DND-41 (cell line): ENCODE measurements at regions not wholly inside any gene's neighbourhood (a gene's known extent, or its start where the extent isn't known, plus 50 kb on each side); places are given as distances from the start of the nearest gene placed in this dataset.

Source experiments
- ATAC-seq: fragments of 200-7000 bp; cut with Tn5 transposase; 3 replicates; pipeline ENCODE4 v1.9.1; 2021; ENCODE audit warnings: low read depth; ENCODE audit not compliant: insufficient read depth
- DNase-seq: peaks from one replicate; pipeline ENCODE4 v3.0.0-alpha.2; 2020
- H2AFZ ChIP-seq: 2 replicates; pipeline ENCODE4 v1.6.0; 2012; ENCODE audit warnings: low read depth, low read length
- H3K27ac ChIP-seq: 2 replicates; pipeline ENCODE4 v1.5.1; 2012; ENCODE audit warnings: low read length, inconsistent platforms
- H3K27me3 ChIP-seq: fragments of 200-600 bp; sonication (generic); 2 replicates; pipeline ENCODE4 v1.6.0; 2012; ENCODE audit warnings: low read length, mild to moderate bottlenecking, inconsistent platforms; ENCODE audit not compliant: insufficient read depth, poor library complexity
- H3K36me3 ChIP-seq: 2 replicates; pipeline ENCODE4 v1.5.1; 2012; ENCODE audit warnings: low read length, inconsistent platforms; ENCODE audit not compliant: insufficient read depth
- H3K4me1 ChIP-seq: 2 replicates; pipeline ENCODE4 v1.5.1; 2012; ENCODE audit warnings: mild to moderate bottlenecking, low read length; ENCODE audit not compliant: insufficient read depth
- H3K4me2 ChIP-seq: 2 replicates; pipeline ENCODE4 v1.6.0; 2012; ENCODE audit warnings: mild to moderate bottlenecking, moderate library complexity, low read length, inconsistent platforms; ENCODE audit not compliant: insufficient read depth
- H3K4me3 ChIP-seq, 2 experiments: fragments of 200-600 bp in 1 of 2; shearing (Covaris generic) in 1 of 2; 2 replicates each; pipeline ENCODE4 v1.5.1; 2012 to 2016; ENCODE audit warnings: inconsistent platforms in 2 of 2, low read length in 2 of 2, mild to moderate bottlenecking in 2 of 2, low read depth in 1 of 2, moderate library complexity in 1 of 2
- H3K79me2 ChIP-seq: 2 replicates; pipeline ENCODE4 v1.6.0; 2012; ENCODE audit warnings: low read length, inconsistent platforms; ENCODE audit not compliant: insufficient read depth
- H3K9ac ChIP-seq: 2 replicates; pipeline ENCODE4 v1.6.0; 2012; ENCODE audit warnings: low read depth, mild to moderate bottlenecking, inconsistent platforms, low read length, moderate library complexity
- H3K9me3 ChIP-seq: 2 replicates; pipeline ENCODE4 v1.5.1; 2012; ENCODE audit warnings: low read length, moderate library complexity, mild to moderate bottlenecking, inconsistent platforms; ENCODE audit not compliant: insufficient read depth, severe bottlenecking
- H4K20me1 ChIP-seq: 2 replicates; pipeline ENCODE4 v1.6.0; 2012; ENCODE audit warnings: low read length; ENCODE audit not compliant: insufficient read depth
- CTCF ChIP-seq: IDR thresholded peaks from 2 replicates; pipeline ENCODE4 v1.5.1; 2012; ENCODE audit warnings: borderline replicate concordance, low read length, moderate library complexity, mild to moderate bottlenecking; ENCODE audit not compliant: poor library complexity, severe bottlenecking; ENCODE audit errors: extremely low read depth
- EZH2 ChIP-seq: IDR thresholded peaks from 3 replicates; pipeline ENCODE4 v1.6.1; 2012; ENCODE audit warnings: borderline replicate concordance, low read depth, mild to moderate bottlenecking, moderate library complexity, low read length, inconsistent platforms; ENCODE audit not compliant: severe bottlenecking

- H2AFZ ChIP-seq = no peak overlapping the region
- ATAC-seq (peak; percentile 96), DNase-seq (peak; percentile 76)
- H3K9ac ChIP-seq = no peak overlapping the region
- H3K27me3 ChIP-seq = no peaks in the 10 kb centered on the region
- TF ChIP-seq EZH2 (no peak), CTCF (peak; percentile 96)
- no peak overlapping the region for H3K27ac ChIP-seq
- H3K36me3 ChIP-seq = no peaks in the 10 kb centered on the region
- no peaks in the 10 kb centered on the region for H3K79me2 ChIP-seq
- no peaks in the 10 kb centered on the region for H3K9me3 ChIP-seq
- H3K4me3 ChIP-seq = no peak overlapping the region
- no peaks in the 10 kb centered on the region for H4K20me1 ChIP-seq
- no peaks in the 10 kb centered on the region for H3K4me1 ChIP-seq
- H3K4me2 ChIP-seq = no peak overlapping the region
These were observed 58.4 kb upstream of the MYO3A start for GRCh38 chr10:25875556-25876165.

GRCh38 chr10:25877296-25877695, 56.7 kb upstream of the MYO3A start:
- no peak overlapping the region for H3K4me3 ChIP-seq
- H3K36me3 ChIP-seq = no peaks in the 10 kb centered on the region
- H2AFZ ChIP-seq = no peak overlapping the region
- no peaks in the 10 kb centered on the region for H3K27me3 ChIP-seq
- H3K9me3 ChIP-seq = no peaks in the 10 kb centered on the region
- H3K27ac ChIP-seq = no peak overlapping the region
- H4K20me1 ChIP-seq = no peaks in the 10 kb centered on the region
- TF ChIP-seq CTCF (no peak), EZH2 (no peak)
- H3K9ac ChIP-seq = no peak overlapping the region
- DNase-seq = no peak
- ATAC-seq = no peak
- H3K4me2 ChIP-seq = no peak overlapping the region
- H3K4me1 ChIP-seq = no peaks in the 10 kb centered on the region
- H3K79me2 ChIP-seq = no peaks in the 10 kb centered on the region
